Sigmoid colon (tissue), 3 donors: ENCODE measurements at regions not wholly inside any gene's neighbourhood (a gene's known extent, or its start where the extent isn't known, plus 50 kb on each side); places are given as distances from the start of the nearest gene placed in this dataset.

Experiments used
- POLR2A ChIP-seq, 2 donors: fragments of 450-650 bp; IDR thresholded peaks; one replicate each; pipeline ENCODE4 v1.6.1; 2016; ENCODE audit warnings: antibody characterized with exemption in 2 of 2, mild to moderate bottlenecking in 2 of 2, moderate library complexity in 2 of 2
- TF ChIP-seq, protein P1 (sequence below), 4 experiments: fragments of 450-650 bp in 3 of 4; fragments of 200-600 bp in 1 of 4; IDR thresholded peaks; one replicate each; pipeline ENCODE4 v1.5.1; 2016 to 2019; ENCODE audit warnings: antibody characterized with exemption in 4 of 4, mild to moderate bottlenecking in 3 of 4, moderate library complexity in 2 of 4

DNA sequence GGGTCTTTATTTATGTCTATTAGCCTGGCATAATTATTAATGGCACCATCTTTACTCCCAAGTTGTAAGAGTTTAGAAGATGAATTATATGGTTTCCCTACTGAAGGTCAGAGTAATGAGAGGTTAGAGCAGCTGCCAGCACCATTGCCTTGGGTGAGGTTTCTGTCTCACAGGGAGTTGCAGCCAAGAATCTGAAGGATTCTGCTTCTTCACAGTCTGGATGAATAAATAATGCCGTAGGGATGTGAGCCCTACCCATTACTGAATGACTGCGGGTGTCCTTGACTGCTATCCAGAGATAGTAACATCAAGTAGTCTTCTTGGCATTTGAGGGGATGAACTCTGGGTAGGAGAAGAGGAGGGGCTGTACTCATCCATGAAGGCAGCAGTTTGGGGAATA is 52.8 kb upstream of the SMIM36 start:
- no peak for TF ChIP-seq POLR2A (IDR thresholded peaks at IDR 0.05)
- TF ChIP-seq, protein P1, sequence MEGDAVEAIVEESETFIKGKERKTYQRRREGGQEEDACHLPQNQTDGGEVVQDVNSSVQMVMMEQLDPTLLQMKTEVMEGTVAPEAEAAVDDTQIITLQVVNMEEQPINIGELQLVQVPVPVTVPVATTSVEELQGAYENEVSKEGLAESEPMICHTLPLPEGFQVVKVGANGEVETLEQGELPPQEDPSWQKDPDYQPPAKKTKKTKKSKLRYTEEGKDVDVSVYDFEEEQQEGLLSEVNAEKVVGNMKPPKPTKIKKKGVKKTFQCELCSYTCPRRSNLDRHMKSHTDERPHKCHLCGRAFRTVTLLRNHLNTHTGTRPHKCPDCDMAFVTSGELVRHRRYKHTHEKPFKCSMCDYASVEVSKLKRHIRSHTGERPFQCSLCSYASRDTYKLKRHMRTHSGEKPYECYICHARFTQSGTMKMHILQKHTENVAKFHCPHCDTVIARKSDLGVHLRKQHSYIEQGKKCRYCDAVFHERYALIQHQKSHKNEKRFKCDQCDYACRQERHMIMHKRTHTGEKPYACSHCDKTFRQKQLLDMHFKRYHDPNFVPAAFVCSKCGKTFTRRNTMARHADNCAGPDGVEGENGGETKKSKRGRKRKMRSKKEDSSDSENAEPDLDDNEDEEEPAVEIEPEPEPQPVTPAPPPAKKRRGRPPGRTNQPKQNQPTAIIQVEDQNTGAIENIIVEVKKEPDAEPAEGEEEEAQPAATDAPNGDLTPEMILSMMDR (IDR thresholded peaks at IDR 0.05) = no peak
